Lung (tissue), 11 donors: ENCODE measurements at regions not wholly inside any gene's neighbourhood (a gene's known extent, or its start where the extent isn't known, plus 50 kb on each side); places are given as distances from the start of the nearest gene placed in this dataset.
"Not testable (repeated sequence)": the region's sequence is repeated elsewhere in the genome, so short reads cannot be mapped to it uniquely, and the experiment has no call there.

ENCODE experiments used
- ATAC-seq: fragments of 200-7000 bp; cut with Tn5 transposase; one replicate; pipeline ENCODE4 v1.9.1; 2020; ENCODE audit warnings: moderate number of reproducible peaks; ENCODE audit not compliant: insufficient read depth, low FRiP score
- DNase-seq, 3 donors: peaks; one replicate each; pipeline ENCODE4 v3.0.0-alpha.2; 2013 to 2017
- H3K27ac ChIP-seq, 2 donors: one replicate each; pipeline ENCODE4 v1.5.1; 2013; ENCODE audit warnings: mild to moderate bottlenecking in 2 of 2, moderate library complexity in 2 of 2, control low read depth in 1 of 2, inconsistent platforms in 1 of 2, low read depth in 1 of 2, low read length in 1 of 2
- H3K27me3 ChIP-seq, 3 donors: one replicate each; pipeline ENCODE4 v1.5.1; 2013; ENCODE audit warnings: low read length in 2 of 3; ENCODE audit not compliant: control insufficient read depth in 3 of 3, insufficient read depth in 3 of 3
- H3K36me3 ChIP-seq, 4 donors: one replicate each; pipeline ENCODE4 v1.5.1; 2013; ENCODE audit warnings: low read length in 4 of 4, mild to moderate bottlenecking in 1 of 4, moderate library complexity in 1 of 4; ENCODE audit not compliant: control insufficient read depth in 4 of 4, insufficient read depth in 4 of 4
- H3K4me1 ChIP-seq, 5 donors: one replicate each; pipeline ENCODE4 v1.5.1; 2013; ENCODE audit warnings: low read length in 5 of 5, mild to moderate bottlenecking in 2 of 5, moderate library complexity in 1 of 5; ENCODE audit not compliant: control insufficient read depth in 5 of 5, insufficient read depth in 5 of 5
- H3K4me3 ChIP-seq: one replicate; pipeline ENCODE4 v1.5.1; 2013; ENCODE audit warnings: mild to moderate bottlenecking, control low read depth, moderate library complexity
- H3K9ac ChIP-seq, 2 donors: one replicate each; pipeline ENCODE4 v1.5.1; 2013; ENCODE audit warnings: low read length in 2 of 2, control low read depth in 1 of 2; ENCODE audit not compliant: insufficient read depth in 1 of 2
- H3K9me3 ChIP-seq, 4 donors: one replicate each; pipeline ENCODE4 v1.5.1; 2013; ENCODE audit warnings: low read length in 3 of 4, mild to moderate bottlenecking in 1 of 4, moderate library complexity in 1 of 4; ENCODE audit not compliant: control insufficient read depth in 4 of 4, insufficient read depth in 3 of 4
- WGBS, 2 donors: extraction: QIAGEN DNeasy Blood & Tissue Kit; methylation state at CpG; one replicate each; pipeline ENCODE4 v1.1.7; 2013; 5-methylcytosine and 5-hydroxymethylcytosine counted together
- TF ChIP-seq, protein P1 (sequence below): IDR thresholded peaks from 2 replicates; pipeline ENCODE4 v1.5.1; 2012; ENCODE audit warnings: mild to moderate bottlenecking; ENCODE audit errors: control extremely low read depth, extremely low read depth
- donor health status: control.
- donor health status: control.
- donor health status: Bipolar disorder and iron deficiency.
- donor health status: healthy.
- donor health status: DM: yes; HTN: yes; CAD: no.

- no peak overlapping the region for H3K9ac ChIP-seq
- no peak overlapping the region for H3K27ac ChIP-seq
- no peaks in the 10 kb centered on the region for H3K27me3 ChIP-seq
- 95 to 96% methylated on average over 11 of the region's 11 CpGs for WGBS, 2 donors
- TF ChIP-seq, protein P1, sequence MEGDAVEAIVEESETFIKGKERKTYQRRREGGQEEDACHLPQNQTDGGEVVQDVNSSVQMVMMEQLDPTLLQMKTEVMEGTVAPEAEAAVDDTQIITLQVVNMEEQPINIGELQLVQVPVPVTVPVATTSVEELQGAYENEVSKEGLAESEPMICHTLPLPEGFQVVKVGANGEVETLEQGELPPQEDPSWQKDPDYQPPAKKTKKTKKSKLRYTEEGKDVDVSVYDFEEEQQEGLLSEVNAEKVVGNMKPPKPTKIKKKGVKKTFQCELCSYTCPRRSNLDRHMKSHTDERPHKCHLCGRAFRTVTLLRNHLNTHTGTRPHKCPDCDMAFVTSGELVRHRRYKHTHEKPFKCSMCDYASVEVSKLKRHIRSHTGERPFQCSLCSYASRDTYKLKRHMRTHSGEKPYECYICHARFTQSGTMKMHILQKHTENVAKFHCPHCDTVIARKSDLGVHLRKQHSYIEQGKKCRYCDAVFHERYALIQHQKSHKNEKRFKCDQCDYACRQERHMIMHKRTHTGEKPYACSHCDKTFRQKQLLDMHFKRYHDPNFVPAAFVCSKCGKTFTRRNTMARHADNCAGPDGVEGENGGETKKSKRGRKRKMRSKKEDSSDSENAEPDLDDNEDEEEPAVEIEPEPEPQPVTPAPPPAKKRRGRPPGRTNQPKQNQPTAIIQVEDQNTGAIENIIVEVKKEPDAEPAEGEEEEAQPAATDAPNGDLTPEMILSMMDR = no peak
- no peaks in the 10 kb centered on the region for H3K4me1 ChIP-seq
- no peak overlapping the region for H3K4me3 ChIP-seq
- H3K9me3 ChIP-seq = no peaks in the 10 kb centered on the region
- ATAC-seq (no peak), DNase-seq (no peak)
- H3K36me3 ChIP-seq = no peaks in the 10 kb centered on the region
These were observed 654.6 kb upstream of the CADM2 start for GRCh38 chr3:84304214-84304613.

- ATAC-seq = no peak
- Histone ChIP-seq H3K4me3 (no peak overlapping the region), H3K27me3 (no peaks in the 10 kb centered on the region), H3K27ac (no peak overlapping the region), H3K4me1 (no peaks in the 10 kb centered on the region), H3K9ac (no peak overlapping the region), H3K9me3 (no peaks in the 10 kb centered on the region), H3K36me3 (no peaks in the 10 kb centered on the region)
- no peak for DNase-seq
- 80 to 88% methylated on average over 1 of the region's 1 CpG for WGBS, 2 donors
- TF ChIP-seq, protein P1 = no peak
These were observed 651.5 kb upstream of the CADM2 start for GRCh38 chr3:84307339-84307738.

DNA sequence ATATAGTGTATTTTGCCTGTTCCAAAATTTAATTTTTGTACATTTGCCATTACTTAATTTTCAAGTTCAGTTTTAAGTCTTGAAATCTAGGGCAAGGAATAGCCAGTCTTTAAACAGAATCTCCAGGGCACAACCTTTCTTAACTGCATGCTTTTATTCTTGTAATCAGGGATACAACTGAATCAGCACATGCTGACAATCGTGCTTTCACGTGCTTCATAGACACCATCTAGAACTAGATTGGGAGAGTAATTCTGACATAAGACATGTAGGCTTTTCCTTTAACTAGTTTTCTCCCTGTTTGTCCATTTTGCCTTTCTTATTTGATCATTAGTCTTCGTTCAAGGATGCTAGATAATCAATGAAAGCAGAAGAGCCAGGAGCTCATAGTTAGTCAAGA lies 650.4 kb upstream of the CADM2 start:
- Histone ChIP-seq H3K4me1 (no peaks in the 10 kb centered on the region), H3K9me3 (no peaks in the 10 kb centered on the region), H3K27ac (no peak overlapping the region), H3K4me3 (no peak overlapping the region), H3K36me3 (no peaks in the 10 kb centered on the region), H3K9ac (no peak overlapping the region), H3K27me3 (no peaks in the 10 kb centered on the region)
- DNase-seq (no peak), ATAC-seq (no peak)
- 60 to 67% methylated on average over 3 of the region's 3 CpGs for WGBS, 2 donors
- TF ChIP-seq, protein P1 = no peak

DNA sequence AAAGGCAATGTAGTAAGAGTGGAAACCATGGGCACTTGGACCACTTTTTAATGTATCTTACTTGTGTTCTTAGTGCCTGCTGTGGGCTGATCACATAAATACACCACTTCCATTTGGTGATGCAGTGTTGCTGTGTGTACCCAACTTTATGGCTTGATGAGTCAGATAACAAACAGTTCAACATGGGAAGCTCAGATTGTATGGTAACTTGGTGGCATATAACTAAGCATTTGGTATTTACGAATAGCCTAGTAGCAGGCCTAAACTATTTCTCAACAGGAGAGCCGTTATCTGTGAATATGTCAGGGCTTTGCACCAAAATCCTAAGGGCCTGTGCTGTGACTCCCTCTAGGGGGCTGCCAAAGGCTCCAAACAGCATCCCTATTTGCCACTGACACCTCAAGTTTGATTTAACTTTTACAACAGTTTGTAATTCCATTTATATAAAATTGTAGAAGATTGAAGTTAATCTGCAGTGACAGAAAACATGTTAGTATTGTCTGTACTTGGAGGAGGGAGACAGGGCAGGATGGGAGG lies 640.4 kb upstream of the CADM2 start:
- no peaks in the 10 kb centered on the region for H3K4me1 ChIP-seq
- DNase-seq (no peak), ATAC-seq (no peak)
- no peaks in the 10 kb centered on the region for H3K9me3 ChIP-seq
- TF ChIP-seq, protein P1 = no peak
- no peak overlapping the region for H3K4me3 ChIP-seq
- H3K27ac ChIP-seq = no peak overlapping the region
- no peaks in the 10 kb centered on the region for H3K27me3 ChIP-seq
- H3K9ac ChIP-seq = no peak overlapping the region
- 42 to 53% methylated on average over 2 of the region's 2 CpGs for WGBS, 2 donors
- no peaks in the 10 kb centered on the region for H3K36me3 ChIP-seq

- not testable (repeated sequence) for H3K27me3 ChIP-seq, H3K27ac ChIP-seq, H3K4me1 ChIP-seq, H3K4me3 ChIP-seq, DNase-seq, ATAC-seq, H3K9me3 ChIP-seq, H3K36me3 ChIP-seq, H3K9ac ChIP-seq
- WGBS, 2 donors = 55 to 64% methylated on average over 9 of the region's 9 CpGs
These were observed 593.1 kb upstream of the CADM2 start for GRCh38 chr3:84365563-84366278.
